Stimulated activated naive CD8-positive, alpha-beta T cell treated with anti-CD3 and anti-CD28 coated beads, Interleukin-15, Interleukin-2, amounts not matched to agents 100 ng/mL and 50 ng/mL, for 24 hours (primary cell): ENCODE measurements at regions not wholly inside any gene's neighbourhood (a gene's known extent, or its start where the extent isn't known, plus 50 kb on each side); places are given as distances from the start of the nearest gene placed in this dataset.

Experiments
- H3K27ac Mint-ChIP-seq: one replicate; pipeline ENCODE4 v1.8.0; 2021; ENCODE audit warnings: mild to moderate bottlenecking, mixed read lengths
- H3K27me3 Mint-ChIP-seq: one replicate; pipeline ENCODE4 v1.8.0; 2021; ENCODE audit warnings: mixed read lengths
- H3K36me3 Mint-ChIP-seq: one replicate; pipeline ENCODE4 v1.8.0; 2021; ENCODE audit warnings: low read depth, mixed read lengths
- H3K4me1 Mint-ChIP-seq: one replicate; pipeline ENCODE4 v1.8.0; 2021; ENCODE audit warnings: low read depth, mixed read lengths
- H3K4me3 Mint-ChIP-seq: one replicate; pipeline ENCODE4 v1.8.0; 2021; ENCODE audit warnings: mild to moderate bottlenecking, mixed read lengths
- H3K9me3 Mint-ChIP-seq: one replicate; pipeline ENCODE4 v1.8.0; 2021; ENCODE audit warnings: mixed read lengths

DNA sequence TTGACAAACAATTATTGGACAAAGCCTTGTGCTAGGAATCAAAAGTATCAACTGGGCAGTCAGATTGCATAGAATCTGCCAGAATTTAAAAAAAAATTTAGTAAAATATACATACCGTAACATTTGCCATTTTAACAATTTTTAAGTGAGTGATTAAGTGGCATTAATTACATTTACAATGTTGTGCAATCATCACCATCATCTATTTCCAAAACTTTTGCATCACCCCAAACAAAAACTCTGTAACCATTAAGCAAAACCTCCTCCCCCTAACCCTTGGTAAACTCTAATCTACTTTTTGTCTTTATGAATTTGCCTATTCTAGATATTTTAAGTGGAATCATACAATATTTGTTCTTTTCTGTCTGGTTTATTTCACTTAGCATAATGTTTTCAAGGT, 182.8 kb downstream of the LMO4 start:
- no peaks in the 10 kb centered on the region for H3K27me3 Mint-ChIP-seq
- no peak overlapping the region for H3K27ac Mint-ChIP-seq
- no peaks in the 10 kb centered on the region for H3K9me3 Mint-ChIP-seq
- no peaks in the 10 kb centered on the region for H3K4me1 Mint-ChIP-seq
- H3K4me3 Mint-ChIP-seq, result no peak overlapping the region
- no peaks in the 10 kb centered on the region for H3K36me3 Mint-ChIP-seq

DNA sequence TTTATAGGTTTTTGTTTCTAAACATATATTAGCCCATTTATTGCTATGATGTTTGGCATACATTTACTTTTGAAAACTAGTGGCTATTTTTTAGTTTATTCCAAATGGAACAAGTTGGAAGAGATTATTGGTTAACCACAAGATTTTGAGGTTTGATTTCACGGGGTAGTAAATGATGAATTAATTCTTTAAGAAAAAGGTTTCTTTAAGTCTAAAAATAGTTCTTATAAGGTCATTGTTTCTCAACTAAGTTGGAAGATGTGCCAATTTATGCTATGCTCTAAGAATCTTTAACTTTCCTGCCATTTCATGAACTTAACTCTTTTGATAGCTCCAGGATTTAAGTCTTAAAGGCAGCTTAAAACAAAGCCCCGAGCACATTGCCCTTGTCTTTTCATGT, 183.8 kb downstream of the LMO4 start:
- H3K4me3 Mint-ChIP-seq, result no peak overlapping the region
- H3K27ac Mint-ChIP-seq, result no peak overlapping the region
- no peaks in the 10 kb centered on the region for H3K4me1 Mint-ChIP-seq
- no peaks in the 10 kb centered on the region for H3K36me3 Mint-ChIP-seq
- no peaks in the 10 kb centered on the region for H3K27me3 Mint-ChIP-seq
- H3K9me3 Mint-ChIP-seq, result no peaks in the 10 kb centered on the region

DNA sequence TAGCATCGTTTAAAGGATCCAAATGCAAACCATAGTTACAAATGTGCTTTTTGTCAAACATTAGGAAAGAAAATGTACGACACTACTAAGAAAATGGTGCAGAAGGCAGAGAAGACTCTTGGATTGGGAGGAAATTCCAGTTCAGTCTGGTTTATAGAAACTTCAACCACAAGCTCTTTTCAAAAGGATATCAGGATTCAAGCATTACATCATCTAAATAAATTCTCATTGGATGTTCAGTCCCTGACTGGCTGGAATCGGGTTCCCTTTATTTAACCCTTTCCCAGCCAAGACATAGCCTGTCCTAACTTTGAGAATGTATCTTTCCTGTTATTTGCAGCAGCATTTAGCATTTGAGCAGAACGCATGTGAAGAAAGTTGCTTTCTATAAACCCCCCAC, 184.6 kb downstream of the LMO4 start:
- Mint-ChIP-seq H3K36me3 (no peaks in the 10 kb centered on the region), H3K9me3 (no peaks in the 10 kb centered on the region), H3K4me3 (no peak overlapping the region), H3K27ac (no peak overlapping the region), H3K4me1 (no peaks in the 10 kb centered on the region), H3K27me3 (peaks cover 4% of the 10 kb centered on the region)

- H3K4me3 Mint-ChIP-seq, result no peak overlapping the region
- no peaks in the 10 kb centered on the region for H3K4me1 Mint-ChIP-seq
- H3K27me3 Mint-ChIP-seq, result peaks cover 4% of the 10 kb centered on the region
- no peaks in the 10 kb centered on the region for H3K36me3 Mint-ChIP-seq
- H3K27ac Mint-ChIP-seq, result no peak overlapping the region
- no peaks in the 10 kb centered on the region for H3K9me3 Mint-ChIP-seq
Measured at GRCh38 chr1:87513966-87514660, 185.4 kb downstream of the LMO4 start.

DNA sequence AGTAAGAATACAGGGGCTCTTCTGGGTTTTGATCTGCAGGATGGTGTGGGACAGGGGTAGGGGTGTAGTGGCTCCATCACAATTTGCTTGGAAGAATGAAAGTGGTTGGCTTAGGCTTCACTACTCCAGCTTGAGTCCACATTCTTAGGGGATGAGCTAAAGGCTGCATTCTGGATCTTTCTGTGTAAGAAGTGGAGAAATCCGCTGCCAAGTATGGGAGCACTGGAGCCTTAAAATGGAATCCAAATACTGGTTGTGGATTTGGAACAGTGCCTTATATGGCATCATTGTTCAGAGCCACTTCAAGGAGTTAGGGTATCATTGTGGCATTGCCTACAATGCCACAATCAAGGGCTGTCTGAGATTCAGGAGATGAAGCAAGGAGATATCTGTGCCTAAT, 187.1 kb downstream of the LMO4 start:
- H3K27me3 Mint-ChIP-seq, result peaks cover 4% of the 10 kb centered on the region
- H3K27ac Mint-ChIP-seq, result no peak overlapping the region
- H3K4me1 Mint-ChIP-seq, result no peaks in the 10 kb centered on the region
- H3K4me3 Mint-ChIP-seq, result no peak overlapping the region
- no peaks in the 10 kb centered on the region for H3K36me3 Mint-ChIP-seq
- no peaks in the 10 kb centered on the region for H3K9me3 Mint-ChIP-seq

- Mint-ChIP-seq H3K36me3 (no peaks in the 10 kb centered on the region), H3K4me1 (no peaks in the 10 kb centered on the region), H3K9me3 (peaks cover 5% of the 10 kb centered on the region), H3K27ac (no peak overlapping the region), H3K4me3 (no peak overlapping the region), H3K27me3 (peaks cover 7% of the 10 kb centered on the region)
Measured at GRCh38 chr1:87518794-87519193, 190.1 kb downstream of the LMO4 start.

DNA sequence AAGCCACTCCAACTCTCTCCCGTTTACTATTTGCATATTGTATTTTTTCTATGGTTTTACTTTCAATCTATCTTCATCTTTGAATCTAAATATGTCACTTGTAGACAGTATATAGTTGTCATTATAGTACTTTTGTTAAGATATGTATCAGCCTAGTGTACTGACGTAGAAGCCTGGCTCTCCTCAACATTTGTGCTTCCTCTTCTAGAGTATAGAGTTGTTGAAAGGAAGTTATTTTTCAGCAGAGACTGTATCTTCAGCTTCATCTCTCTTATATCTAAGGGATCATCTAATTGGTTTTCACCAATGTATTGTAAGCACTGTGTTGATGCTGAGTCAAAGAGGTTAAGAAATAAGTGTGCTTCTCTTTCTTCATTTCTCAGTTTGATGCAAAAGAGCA, 192.8 kb downstream of the LMO4 start:
- Mint-ChIP-seq H3K4me3 (no peak overlapping the region), H3K27ac (no peak overlapping the region), H3K36me3 (no peaks in the 10 kb centered on the region), H3K27me3 (peaks cover 7% of the 10 kb centered on the region), H3K4me1 (no peaks in the 10 kb centered on the region), H3K9me3 (peaks cover 5% of the 10 kb centered on the region)

- H3K4me3 Mint-ChIP-seq, result no peak overlapping the region
- no peak overlapping the region for H3K27ac Mint-ChIP-seq
- no peaks in the 10 kb centered on the region for H3K4me1 Mint-ChIP-seq
- H3K9me3 Mint-ChIP-seq, result peaks cover 5% of the 10 kb centered on the region
- H3K27me3 Mint-ChIP-seq, result peaks cover 3% of the 10 kb centered on the region
- H3K36me3 Mint-ChIP-seq, result no peaks in the 10 kb centered on the region
Measured at GRCh38 chr1:87523466-87523865, 194.8 kb downstream of the LMO4 start.

- H3K4me3 Mint-ChIP-seq, result no peak overlapping the region
- H3K27ac Mint-ChIP-seq, result no peak overlapping the region
- peaks cover 3% of the 10 kb centered on the region for H3K27me3 Mint-ChIP-seq
- H3K36me3 Mint-ChIP-seq, result no peaks in the 10 kb centered on the region
- no peaks in the 10 kb centered on the region for H3K4me1 Mint-ChIP-seq
- peaks cover 5% of the 10 kb centered on the region for H3K9me3 Mint-ChIP-seq
Measured at GRCh38 chr1:87524021-87524754, 195.5 kb downstream of the LMO4 start.

GRCh38 chr1:87528754-87529517, 200.3 kb downstream of the LMO4 start:
- no peaks in the 10 kb centered on the region for H3K9me3 Mint-ChIP-seq
- no peaks in the 10 kb centered on the region for H3K27me3 Mint-ChIP-seq
- H3K4me3 Mint-ChIP-seq, result no peak overlapping the region
- H3K27ac Mint-ChIP-seq, result no peak overlapping the region
- H3K36me3 Mint-ChIP-seq, result no peaks in the 10 kb centered on the region
- H3K4me1 Mint-ChIP-seq, result no peaks in the 10 kb centered on the region

- H3K9me3 Mint-ChIP-seq, result no peaks in the 10 kb centered on the region
- H3K36me3 Mint-ChIP-seq, result no peaks in the 10 kb centered on the region
- H3K4me3 Mint-ChIP-seq, result no peak overlapping the region
- no peaks in the 10 kb centered on the region for H3K4me1 Mint-ChIP-seq
- no peak overlapping the region for H3K27ac Mint-ChIP-seq
- no peaks in the 10 kb centered on the region for H3K27me3 Mint-ChIP-seq
Measured at GRCh38 chr1:87530042-87530807, 201.5 kb downstream of the LMO4 start.

DNA sequence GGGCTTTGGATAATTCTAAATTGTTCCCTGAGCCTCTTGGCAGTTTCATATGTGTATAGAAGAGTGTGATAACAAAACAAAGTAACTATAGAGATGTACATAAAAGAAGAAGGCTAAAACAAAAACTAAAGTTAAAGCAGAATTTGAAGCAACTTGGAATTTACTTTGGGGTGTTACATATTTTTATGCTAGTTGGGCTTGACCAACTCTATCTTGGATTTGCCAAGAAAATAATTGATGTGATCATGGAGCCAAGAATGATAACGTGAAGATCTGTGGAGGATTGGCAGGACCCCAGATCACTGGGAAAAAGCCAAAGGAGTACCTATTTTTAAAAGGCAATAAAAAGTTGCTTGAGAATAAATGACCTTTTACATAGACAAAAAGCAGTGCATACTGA, 206.9 kb downstream of the LMO4 start:
- Mint-ChIP-seq H3K4me1 (no peaks in the 10 kb centered on the region), H3K4me3 (no peak overlapping the region), H3K9me3 (peaks cover under 1% of the 10 kb centered on the region), H3K27me3 (peaks cover 4% of the 10 kb centered on the region), H3K36me3 (no peaks in the 10 kb centered on the region), H3K27ac (no peak overlapping the region)

GRCh38 chr1:87539147-87539546, 210.5 kb downstream of the LMO4 start:
- no peaks in the 10 kb centered on the region for H3K4me1 Mint-ChIP-seq
- H3K27ac Mint-ChIP-seq, result no peak overlapping the region
- H3K36me3 Mint-ChIP-seq, result peaks cover 7% of the 10 kb centered on the region
- H3K4me3 Mint-ChIP-seq, result no peak overlapping the region
- peaks cover 4% of the 10 kb centered on the region for H3K27me3 Mint-ChIP-seq
- H3K9me3 Mint-ChIP-seq, result peaks cover 19% of the 10 kb centered on the region

GRCh38 chr1:87542697-87543096, 214.0 kb downstream of the LMO4 start:
- H3K36me3 Mint-ChIP-seq, result peaks cover 14% of the 10 kb centered on the region
- peaks cover 42% of the 10 kb centered on the region for H3K9me3 Mint-ChIP-seq

DNA sequence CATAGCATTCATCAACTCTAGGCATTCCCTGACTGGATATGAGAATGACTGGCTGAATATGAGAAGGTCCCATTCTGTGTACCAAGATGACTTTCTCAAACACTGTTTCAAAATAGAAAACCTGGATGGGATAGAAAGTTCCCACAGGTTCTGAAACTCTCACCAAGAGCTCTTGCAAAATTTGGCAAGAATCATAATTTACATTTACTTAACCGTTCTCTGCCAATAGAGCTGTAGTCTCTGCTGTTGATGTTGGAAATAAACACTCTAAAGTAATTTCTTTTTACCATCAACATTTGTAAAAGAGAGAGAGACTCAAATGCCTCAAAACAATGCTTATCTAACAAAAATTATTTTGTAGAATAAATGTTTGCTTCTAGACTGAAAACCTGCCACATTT, 221.1 kb downstream of the LMO4 start:
- Mint-ChIP-seq H3K27me3 (peaks cover 6% of the 10 kb centered on the region), H3K27ac (no peak overlapping the region), H3K4me1 (no peaks in the 10 kb centered on the region), H3K36me3 (peaks cover 7% of the 10 kb centered on the region), H3K9me3 (peaks cover 18% of the 10 kb centered on the region), H3K4me3 (no peak overlapping the region)

More at GRCh38 chr1:87542697-87543096, 214.0 kb downstream of the LMO4 start:
- Mint-ChIP-seq H3K4me3 (no peak overlapping the region), H3K4me1 (no peaks in the 10 kb centered on the region), H3K27me3 (no peaks in the 10 kb centered on the region), H3K27ac (no peak overlapping the region)
